Prostate gland (tissue), 2 donors: ENCODE measurements at regions not wholly inside any gene's neighbourhood (a gene's known extent, or its start where the extent isn't known, plus 50 kb on each side); places are given as distances from the start of the nearest gene placed in this dataset.
"Not testable (repeated sequence)": the region's sequence is repeated elsewhere in the genome, so short reads cannot be mapped to it uniquely, and the experiment has no call there.

Experiments used
- DNase-seq: peaks from one replicate; pipeline ENCODE4 v3.0.0-alpha.2; 2019; ENCODE audit warnings: low spot score
- H3K27ac ChIP-seq, 2 donors: fragments of 200-600 bp; sonication (generic); 2 replicates each; pipeline ENCODE4 v1.5.1; 2017 to 2019
- H3K27me3 ChIP-seq: fragments of 200-600 bp; sonication (generic); replicated peaks from 2 replicates; pipeline ENCODE4 v1.5.1; 2019; ENCODE audit not compliant: insufficient read depth
- H3K36me3 ChIP-seq, 2 donors: fragments of 200-600 bp; sonication (generic); 1 replicate in 1 of 2; 2 replicates in 1 of 2; pipeline versions ENCODE4 v1.5.1 to v1.8.1; 2017 to 2019
- H3K4me1 ChIP-seq: fragments of 200-600 bp; sonication (generic); replicated peaks from 2 replicates; pipeline ENCODE4 v1.5.1; 2019
- H3K4me3 ChIP-seq, 2 donors: fragments of 200-600 bp; sonication (generic); 2 replicates each; pipeline ENCODE4 v1.5.1; 2017 to 2019
- H3K9me3 ChIP-seq: fragments of 200-600 bp; sonication (generic); 2 replicates; pipeline ENCODE4 v1.5.1; 2017
- POLR2A ChIP-seq: fragments of 450-650 bp; IDR thresholded peaks from one replicate; pipeline ENCODE4 v1.6.1; 2016; ENCODE audit warnings: antibody characterized with exemption, mild to moderate bottlenecking
- POLR2AphosphoS5 ChIP-seq: sonication (generic); formaldehyde crosslinking; IDR thresholded peaks from one replicate; pipeline ENCODE4 v1.6.1; 2017; ENCODE audit warnings: antibody characterized with exemption
- WGBS: methylation state at CpG from one replicate; pipeline ENCODE4 v1.1.5; 2018; 5-methylcytosine and 5-hydroxymethylcytosine counted together
- intact Hi-C: fragments of 100-400 bp; cut with DNase I; formaldehyde crosslinking; loops from one replicate; pipeline ENCODE4 v1.14.2; 2022
- TF ChIP-seq, protein P1 (sequence below), 4 experiments: fragments of 200-600 bp in 2 of 4; fragments of 450-650 bp in 2 of 4; sonication (generic) in 2 of 4; IDR thresholded peaks; 1 replicate in 3 of 4; 2 replicates in 1 of 4; pipeline ENCODE4 v1.5.1; 2016 to 2019; ENCODE audit warnings: antibody characterized with exemption in 4 of 4, mild to moderate bottlenecking in 2 of 4, moderate library complexity in 2 of 4

DNA sequence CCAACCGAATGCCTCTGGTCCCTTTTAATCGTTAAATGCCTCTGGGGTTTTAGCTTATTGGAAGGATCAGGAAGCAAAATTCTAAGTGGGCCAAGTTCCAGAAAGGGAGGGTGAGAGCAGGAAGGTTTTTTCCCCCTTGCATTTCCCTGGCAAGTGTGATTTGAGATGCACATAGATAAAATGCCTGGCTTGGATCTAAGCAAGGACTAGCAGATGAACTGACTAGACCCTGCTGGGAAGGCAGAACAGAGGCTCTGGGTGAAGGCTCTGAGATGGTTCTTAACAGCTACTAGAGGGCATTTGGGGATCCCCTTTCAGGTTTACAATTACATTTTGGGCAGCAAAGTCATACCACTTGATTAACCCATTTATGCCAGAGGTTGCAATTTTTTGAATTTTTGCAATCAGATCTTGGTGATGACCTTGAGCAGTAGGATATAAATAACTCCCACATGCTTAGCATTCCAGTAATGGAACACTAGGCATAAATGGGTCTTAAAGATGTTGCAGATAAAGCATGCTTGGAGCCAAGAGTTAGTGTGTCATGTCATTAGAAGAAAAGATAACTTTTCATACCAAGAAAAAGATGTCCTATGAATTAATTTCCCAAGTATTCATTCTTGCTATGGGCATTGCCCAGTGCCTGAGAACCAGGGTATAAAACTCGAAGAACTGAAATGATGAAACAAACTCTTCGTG is 205.9 kb downstream of the SEC23IP start:
- Histone ChIP-seq H3K27ac (no peak overlapping the region), H3K4me3 (no peak overlapping the region), H3K4me1 (no peaks in the 10 kb centered on the region), H3K36me3 (no peaks in the 10 kb centered on the region), H3K27me3 (no peaks in the 10 kb centered on the region), H3K9me3 (no peaks in the 10 kb centered on the region)
- peak; percentile 23 for DNase-seq
- 28% methylated on average over 4 of the region's 4 CpGs for WGBS
- no peak for TF ChIP-seq POLR2AphosphoS5
- no peak for TF ChIP-seq POLR2A
- TF ChIP-seq, protein P1, sequence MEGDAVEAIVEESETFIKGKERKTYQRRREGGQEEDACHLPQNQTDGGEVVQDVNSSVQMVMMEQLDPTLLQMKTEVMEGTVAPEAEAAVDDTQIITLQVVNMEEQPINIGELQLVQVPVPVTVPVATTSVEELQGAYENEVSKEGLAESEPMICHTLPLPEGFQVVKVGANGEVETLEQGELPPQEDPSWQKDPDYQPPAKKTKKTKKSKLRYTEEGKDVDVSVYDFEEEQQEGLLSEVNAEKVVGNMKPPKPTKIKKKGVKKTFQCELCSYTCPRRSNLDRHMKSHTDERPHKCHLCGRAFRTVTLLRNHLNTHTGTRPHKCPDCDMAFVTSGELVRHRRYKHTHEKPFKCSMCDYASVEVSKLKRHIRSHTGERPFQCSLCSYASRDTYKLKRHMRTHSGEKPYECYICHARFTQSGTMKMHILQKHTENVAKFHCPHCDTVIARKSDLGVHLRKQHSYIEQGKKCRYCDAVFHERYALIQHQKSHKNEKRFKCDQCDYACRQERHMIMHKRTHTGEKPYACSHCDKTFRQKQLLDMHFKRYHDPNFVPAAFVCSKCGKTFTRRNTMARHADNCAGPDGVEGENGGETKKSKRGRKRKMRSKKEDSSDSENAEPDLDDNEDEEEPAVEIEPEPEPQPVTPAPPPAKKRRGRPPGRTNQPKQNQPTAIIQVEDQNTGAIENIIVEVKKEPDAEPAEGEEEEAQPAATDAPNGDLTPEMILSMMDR (IDR thresholded peaks at IDR 0.05): no peak
- intact Hi-C loops: no loop called here

DNA sequence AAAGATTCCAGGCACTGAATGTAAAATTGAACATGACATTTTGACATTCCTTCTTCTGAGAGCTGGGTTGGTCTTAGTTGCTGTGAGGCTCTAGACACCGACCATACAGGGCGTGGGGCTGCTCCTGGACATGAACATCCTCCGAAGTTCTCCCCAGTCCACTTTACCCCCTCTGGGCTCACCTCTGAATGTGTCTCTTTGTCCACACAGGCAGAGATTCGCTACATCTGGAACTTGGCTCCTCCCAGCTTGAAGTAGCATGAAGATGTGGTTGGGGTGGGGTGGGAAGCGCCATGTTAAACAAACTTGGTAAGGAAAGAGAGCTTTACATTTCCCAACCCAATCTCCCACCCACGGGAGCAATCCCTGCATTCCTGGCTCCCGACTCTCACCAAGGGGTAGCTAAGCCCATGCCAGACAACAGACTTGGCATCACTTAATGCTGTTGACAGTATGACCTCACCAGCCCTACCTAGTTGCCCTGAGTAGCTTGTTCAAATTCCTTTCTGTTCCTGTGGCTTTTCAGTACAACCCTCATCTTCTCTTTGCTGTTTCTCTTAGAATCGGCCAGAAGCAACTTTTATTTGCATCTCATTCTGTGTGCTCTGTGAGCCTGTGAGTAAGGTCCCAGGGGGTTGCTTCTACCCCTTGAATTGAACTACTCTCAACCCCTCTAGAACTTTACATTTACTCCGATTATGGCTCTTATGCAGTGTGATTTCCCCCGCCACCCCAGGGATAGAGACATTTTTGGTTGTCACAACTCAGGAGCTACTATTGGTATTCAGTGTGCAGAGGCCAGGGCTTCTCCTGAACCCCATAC is 211.4 kb downstream of the SEC23IP start:
- H3K4me1 ChIP-seq: no peaks in the 10 kb centered on the region
- DNase-seq: no peak
- H3K9me3 ChIP-seq: no peaks in the 10 kb centered on the region
- no peaks in the 10 kb centered on the region for H3K27me3 ChIP-seq
- intact Hi-C loops: no loop called here
- H3K27ac ChIP-seq: no peak overlapping the region
- no peaks in the 10 kb centered on the region for H3K36me3 ChIP-seq
- H3K4me3 ChIP-seq: no peak overlapping the region
- TF ChIP-seq, protein P1 (IDR thresholded peaks at IDR 0.05): no peak
- WGBS: 74% methylated on average over 10 of the region's 10 CpGs

DNA sequence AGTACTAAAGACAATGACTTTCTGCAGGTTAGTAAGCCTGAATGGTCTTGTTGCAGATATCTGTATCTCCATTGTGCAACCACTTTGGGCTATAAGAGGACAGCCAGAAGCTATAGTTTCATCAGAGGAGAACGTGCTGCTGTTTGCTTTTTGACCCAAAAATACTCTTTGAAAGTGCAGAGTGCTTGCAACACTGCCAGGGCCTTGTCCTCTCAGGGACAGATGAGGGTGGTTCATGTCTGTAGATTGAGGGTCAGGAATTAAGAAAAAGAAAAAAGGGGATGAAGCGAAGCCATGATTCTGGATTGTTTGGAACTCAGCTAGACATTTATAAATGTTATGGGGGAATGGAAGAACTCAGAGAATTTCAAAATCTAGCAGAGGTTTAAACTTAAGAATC is 212.5 kb downstream of the SEC23IP start:
- no peak overlapping the region for H3K27ac ChIP-seq
- no peaks in the 10 kb centered on the region for H3K4me1 ChIP-seq
- intact Hi-C loops: no loop called here
- no peaks in the 10 kb centered on the region for H3K27me3 ChIP-seq
- H3K36me3 ChIP-seq: no peaks in the 10 kb centered on the region
- WGBS: 67% methylated on average over 2 of the region's 2 CpGs
- DNase-seq: no peak
- TF ChIP-seq, protein P1 (IDR thresholded peaks at IDR 0.05): no peak
- TF ChIP-seq POLR2A: no peak
- no peak for TF ChIP-seq POLR2AphosphoS5
- no peaks in the 10 kb centered on the region for H3K9me3 ChIP-seq
- no peak overlapping the region for H3K4me3 ChIP-seq

DNA sequence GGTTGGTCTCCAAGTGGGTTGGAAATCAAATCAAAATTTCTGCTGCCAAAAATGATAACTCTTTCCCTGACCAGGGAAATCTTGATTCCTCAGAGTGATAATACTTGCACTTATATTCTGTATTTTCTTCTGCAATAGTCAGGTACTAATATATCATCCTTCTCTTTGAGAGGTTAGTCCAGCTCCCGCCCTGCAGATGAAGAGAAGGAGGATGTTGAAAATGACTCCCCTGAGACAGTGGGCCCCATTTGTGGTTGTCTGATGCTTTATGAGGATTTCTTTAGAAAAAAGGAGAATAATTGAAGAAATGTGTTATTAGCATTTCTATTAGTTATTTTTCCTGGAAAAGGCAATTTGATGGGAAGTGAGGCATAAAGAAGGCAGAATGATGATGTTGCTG is 213.0 kb downstream of the SEC23IP start:
- H3K36me3 ChIP-seq: no peaks in the 10 kb centered on the region
- DNase-seq: no peak
- H3K27ac ChIP-seq: no peak overlapping the region
- intact Hi-C loops: no loop called here
- TF ChIP-seq, protein P1 (IDR thresholded peaks at IDR 0.05): no peak
- no peak for TF ChIP-seq POLR2AphosphoS5
- no peak for TF ChIP-seq POLR2A
- H3K4me3 ChIP-seq: no peak overlapping the region
- no peaks in the 10 kb centered on the region for H3K9me3 ChIP-seq
- 75% methylated on average over 1 of the region's 1 CpG for WGBS
- no peaks in the 10 kb centered on the region for H3K4me1 ChIP-seq
- no peaks in the 10 kb centered on the region for H3K27me3 ChIP-seq

GRCh38 chr10:120108916-120109315 is 216.4 kb downstream of the SEC23IP start:
- Histone ChIP-seq H3K27ac (no peak overlapping the region), H3K4me3 (no peak overlapping the region), H3K36me3 (no peaks in the 10 kb centered on the region), H3K4me1 (no peaks in the 10 kb centered on the region), H3K27me3 (no peaks in the 10 kb centered on the region), H3K9me3 (no peaks in the 10 kb centered on the region)
- DNase-seq: no peak
- 93% methylated on average over 3 of the region's 3 CpGs for WGBS
- intact Hi-C loops: no loop called here
- no peak for TF ChIP-seq POLR2A
- no peak for TF ChIP-seq POLR2AphosphoS5
- TF ChIP-seq, protein P1 (IDR thresholded peaks at IDR 0.05): no peak

- H3K36me3 ChIP-seq, intact Hi-C loops, H3K27ac ChIP-seq, H3K4me3 ChIP-seq, H3K27me3 ChIP-seq, H3K9me3 ChIP-seq, DNase-seq, H3K4me1 ChIP-seq: not testable (repeated sequence)
- WGBS: 94% methylated on average over 4 of the region's 4 CpGs
Measured at GRCh38 chr10:120109725-120110124, 217.2 kb downstream of the SEC23IP start.
